CD4-positive, CD25-positive, alpha-beta regulatory T cell (primary cell): ENCODE measurements at regions not wholly inside any gene's neighbourhood (a gene's known extent, or its start where the extent isn't known, plus 50 kb on each side); places are given as distances from the start of the nearest gene placed in this dataset.

ENCODE experiments used
- ATAC-seq, 2 donors: fragments of 150-1000 bp; cut with Tn5 transposase; one replicate each; pipeline ENCODE4 v1.10.0; 2021; ENCODE audit warnings: low read depth in 2 of 2, moderate number of reproducible peaks in 2 of 2, moderate library complexity in 1 of 2
- DNase-seq, 3 donors: peaks; one replicate each; pipeline versions ENCODE4 v3.0.0 to v3.0.0-alpha.2; 2012 to 2022; ENCODE audit warnings: mixed read lengths in 1 of 3
- H3K27ac ChIP-seq: one replicate; pipeline ENCODE4 v1.7.0; 2013; ENCODE audit warnings: mild to moderate bottlenecking, low read length; ENCODE audit not compliant: insufficient read depth, poor library complexity, severe bottlenecking
- H3K27me3 ChIP-seq: one replicate; pipeline ENCODE4 v1.7.0; 2013; ENCODE audit warnings: low read length; ENCODE audit not compliant: control insufficient read depth, insufficient read depth
- H3K36me3 ChIP-seq: one replicate; pipeline ENCODE4 v1.7.0; 2013; ENCODE audit warnings: mild to moderate bottlenecking, low read length, moderate library complexity; ENCODE audit not compliant: control insufficient read depth, insufficient read depth
- H3K4me1 ChIP-seq: 2 replicates; pipeline ENCODE4 v1.7.0; 2013; ENCODE audit warnings: mild to moderate bottlenecking, low read length; ENCODE audit not compliant: insufficient read depth, control insufficient read depth, poor library complexity, severe bottlenecking
- H3K4me3 ChIP-seq: one replicate; pipeline ENCODE4 v1.7.0; 2013; ENCODE audit warnings: low read depth, mild to moderate bottlenecking, low read length, moderate library complexity
- H3K9me3 ChIP-seq, 2 experiments: 1 replicate in 1 of 2; 2 replicates in 1 of 2; pipeline ENCODE4 v1.7.0; 2013; ENCODE audit warnings: low read length in 2 of 2, mild to moderate bottlenecking in 1 of 2, moderate library complexity in 1 of 2; ENCODE audit not compliant: control insufficient read depth in 2 of 2
- H3K27ac Mint-ChIP-seq, 3 donors: one replicate each; pipeline ENCODE4 v1.8.0; 2020 to 2022; ENCODE audit warnings: mild to moderate bottlenecking in 3 of 3, mixed read lengths in 3 of 3, moderate library complexity in 2 of 3
- H3K27me3 Mint-ChIP-seq: one replicate; pipeline ENCODE4 v1.8.0; 2022; ENCODE audit warnings: mild to moderate bottlenecking, mixed read lengths
- H3K36me3 Mint-ChIP-seq: one replicate; pipeline ENCODE4 v1.8.0; 2020; ENCODE audit warnings: mixed read lengths
- H3K4me1 Mint-ChIP-seq, 4 donors: one replicate each; pipeline ENCODE4 v1.8.0; 2020 to 2022; ENCODE audit warnings: mixed read lengths in 4 of 4, mild to moderate bottlenecking in 1 of 4
- H3K4me3 Mint-ChIP-seq, 4 donors: one replicate each; pipeline ENCODE4 v1.8.0; 2020 to 2022; ENCODE audit warnings: mild to moderate bottlenecking in 4 of 4, mixed read lengths in 4 of 4, moderate library complexity in 3 of 4
- H3K9me3 Mint-ChIP-seq, 7 donors: one replicate each; pipeline ENCODE4 v1.8.0; 2020 to 2022; ENCODE audit warnings: mixed read lengths in 7 of 7, mild to moderate bottlenecking in 3 of 7, moderate library complexity in 2 of 7

GRCh38 chr5:2633992-2634391 is 117.5 kb downstream of the IRX2 start:
- Histone ChIP-seq H3K36me3 (no peaks in the 10 kb centered on the region), H3K4me1 (no peaks in the 10 kb centered on the region), H3K27ac (no peak overlapping the region), H3K27me3 (no peaks in the 10 kb centered on the region), H3K4me3 (no peak overlapping the region), H3K9me3 (no peaks in the 10 kb centered on the region)
- H3K4me1 Mint-ChIP-seq: no peaks in the 10 kb centered on the region
- no peak overlapping the region for H3K4me3 Mint-ChIP-seq
- H3K27me3 Mint-ChIP-seq: no peaks in the 10 kb centered on the region
- DNase-seq: no peak
- H3K36me3 Mint-ChIP-seq: no peaks in the 10 kb centered on the region
- H3K9me3 Mint-ChIP-seq: peaks cover 0 to 4% (median 0%) of the 10 kb centered on the region in 7 donors
- H3K27ac Mint-ChIP-seq: no peak overlapping the region
- no peak for ATAC-seq

- Histone ChIP-seq H3K36me3 (no peaks in the 10 kb centered on the region), H3K27ac (no peak overlapping the region), H3K9me3 (no peaks in the 10 kb centered on the region), H3K4me3 (no peak overlapping the region), H3K27me3 (no peaks in the 10 kb centered on the region), H3K4me1 (no peaks in the 10 kb centered on the region)
- H3K27ac Mint-ChIP-seq: no peak overlapping the region
- no peaks in the 10 kb centered on the region for H3K27me3 Mint-ChIP-seq
- DNase-seq (no peak), ATAC-seq (no peak)
- H3K4me1 Mint-ChIP-seq: no peaks in the 10 kb centered on the region
- peaks cover 0 to 9% (median 0%) of the 10 kb centered on the region in 7 donors for H3K9me3 Mint-ChIP-seq
- H3K4me3 Mint-ChIP-seq: no peak overlapping the region
- H3K36me3 Mint-ChIP-seq: no peaks in the 10 kb centered on the region
Measured at GRCh38 chr5:2631758-2632157, 119.7 kb downstream of the IRX2 start.

- peak overlapping the region in 1 of 3 donors; percentile 3 for H3K27ac Mint-ChIP-seq
- Histone ChIP-seq H3K4me1 (no peaks in the 10 kb centered on the region), H3K27me3 (no peaks in the 10 kb centered on the region), H3K4me3 (no peak overlapping the region), H3K36me3 (no peaks in the 10 kb centered on the region), H3K27ac (no peak overlapping the region), H3K9me3 (no peaks in the 10 kb centered on the region)
- H3K4me1 Mint-ChIP-seq: no peaks in the 10 kb centered on the region
- H3K4me3 Mint-ChIP-seq: no peak overlapping the region
- H3K9me3 Mint-ChIP-seq: peaks cover 0 to 8% (median 0%) of the 10 kb centered on the region in 7 donors
- no peaks in the 10 kb centered on the region for H3K27me3 Mint-ChIP-seq
- H3K36me3 Mint-ChIP-seq: no peaks in the 10 kb centered on the region
- DNase-seq: no peak
- no peak for ATAC-seq
Measured at GRCh38 chr5:2629045-2629444, 122.4 kb downstream of the IRX2 start.

GRCh38 chr5:2627867-2628266 is 123.6 kb downstream of the IRX2 start:
- Mint-ChIP-seq H3K27ac (no peak overlapping the region), H3K4me3 (no peak overlapping the region)
- no peak for ATAC-seq

GRCh38 chr5:2626572-2626971 is 124.9 kb downstream of the IRX2 start:
- Histone ChIP-seq H3K27ac (no peak overlapping the region), H3K27me3 (no peaks in the 10 kb centered on the region), H3K4me3 (no peak overlapping the region), H3K9me3 (no peaks in the 10 kb centered on the region), H3K36me3 (no peaks in the 10 kb centered on the region), H3K4me1 (no peaks in the 10 kb centered on the region)
- DNase-seq: no peak
- H3K36me3 Mint-ChIP-seq: no peaks in the 10 kb centered on the region
- H3K4me1 Mint-ChIP-seq: no peaks in the 10 kb centered on the region
- no peak for ATAC-seq
- H3K27ac Mint-ChIP-seq: no peak overlapping the region
- H3K9me3 Mint-ChIP-seq: peaks cover 0 to 8% (median 0%) of the 10 kb centered on the region in 7 donors
- no peaks in the 10 kb centered on the region for H3K27me3 Mint-ChIP-seq
- H3K4me3 Mint-ChIP-seq: no peak overlapping the region

More at GRCh38 chr5:2627867-2628266, 123.6 kb downstream of the IRX2 start:
- Histone ChIP-seq H3K4me3 (no peak overlapping the region), H3K9me3 (no peaks in the 10 kb centered on the region), H3K36me3 (no peaks in the 10 kb centered on the region), H3K4me1 (no peaks in the 10 kb centered on the region), H3K27ac (no peak overlapping the region), H3K27me3 (no peaks in the 10 kb centered on the region)
- H3K27me3 Mint-ChIP-seq: no peaks in the 10 kb centered on the region
- no peak for DNase-seq
- no peaks in the 10 kb centered on the region for H3K4me1 Mint-ChIP-seq
- no peaks in the 10 kb centered on the region for H3K36me3 Mint-ChIP-seq
- peaks cover 0 to 8% (median 0%) of the 10 kb centered on the region in 7 donors for H3K9me3 Mint-ChIP-seq

- no peaks in the 10 kb centered on the region for H3K4me1 Mint-ChIP-seq
- ATAC-seq: no peak
Measured at GRCh38 chr5:2622866-2623265, 128.6 kb downstream of the IRX2 start.

GRCh38 chr5:2621631-2622030 is 129.8 kb downstream of the IRX2 start:
- no peaks in the 10 kb centered on the region for H3K4me1 Mint-ChIP-seq
- H3K27ac ChIP-seq: no peak overlapping the region
- H3K9me3 Mint-ChIP-seq: peaks cover 0 to 3% (median 0%) of the 10 kb centered on the region in 7 donors
- no peaks in the 10 kb centered on the region for H3K36me3 ChIP-seq
- no peak overlapping the region for H3K27ac Mint-ChIP-seq
- no peak overlapping the region for H3K4me3 ChIP-seq
- H3K36me3 Mint-ChIP-seq: no peaks in the 10 kb centered on the region
- ATAC-seq (no peak), DNase-seq (no peak)
- no peaks in the 10 kb centered on the region for H3K4me1 ChIP-seq
- no peak overlapping the region for H3K4me3 Mint-ChIP-seq
- H3K27me3 ChIP-seq: no peaks in the 10 kb centered on the region
- H3K9me3 ChIP-seq: no peaks in the 10 kb centered on the region
- H3K27me3 Mint-ChIP-seq: no peaks in the 10 kb centered on the region

More at GRCh38 chr5:2622866-2623265, 128.6 kb downstream of the IRX2 start:
- Mint-ChIP-seq H3K27ac (no peak overlapping the region), H3K36me3 (no peaks in the 10 kb centered on the region), H3K27me3 (no peaks in the 10 kb centered on the region), H3K9me3 (peaks cover 0 to 4% (median 0%) of the 10 kb centered on the region in 7 donors), H3K4me3 (no peak overlapping the region)
- no peaks in the 10 kb centered on the region for H3K9me3 ChIP-seq
- no peak for DNase-seq
- no peaks in the 10 kb centered on the region for H3K4me1 ChIP-seq
- no peaks in the 10 kb centered on the region for H3K36me3 ChIP-seq
- no peaks in the 10 kb centered on the region for H3K27me3 ChIP-seq
- H3K27ac ChIP-seq: no peak overlapping the region
- H3K4me3 ChIP-seq: no peak overlapping the region

- Histone ChIP-seq H3K27ac (no peak overlapping the region), H3K36me3 (no peaks in the 10 kb centered on the region), H3K27me3 (no peaks in the 10 kb centered on the region), H3K9me3 (no peaks in the 10 kb centered on the region), H3K4me3 (no peak overlapping the region), H3K4me1 (no peaks in the 10 kb centered on the region)
- DNase-seq (no peak), ATAC-seq (no peak)
- Mint-ChIP-seq H3K4me3 (no peak overlapping the region), H3K9me3 (peaks cover 0 to 6% (median 0%) of the 10 kb centered on the region in 7 donors), H3K4me1 (no peaks in the 10 kb centered on the region), H3K27me3 (no peaks in the 10 kb centered on the region), H3K36me3 (no peaks in the 10 kb centered on the region), H3K27ac (no peak overlapping the region)
Measured at GRCh38 chr5:2619216-2619615, 132.3 kb downstream of the IRX2 start.
